ENCODE measurements at regions not wholly inside any gene's neighbourhood (a gene's known extent, or its start where the extent isn't known, plus 50 kb on each side); places are given as distances from the start of the nearest gene placed in this dataset.

DNA sequence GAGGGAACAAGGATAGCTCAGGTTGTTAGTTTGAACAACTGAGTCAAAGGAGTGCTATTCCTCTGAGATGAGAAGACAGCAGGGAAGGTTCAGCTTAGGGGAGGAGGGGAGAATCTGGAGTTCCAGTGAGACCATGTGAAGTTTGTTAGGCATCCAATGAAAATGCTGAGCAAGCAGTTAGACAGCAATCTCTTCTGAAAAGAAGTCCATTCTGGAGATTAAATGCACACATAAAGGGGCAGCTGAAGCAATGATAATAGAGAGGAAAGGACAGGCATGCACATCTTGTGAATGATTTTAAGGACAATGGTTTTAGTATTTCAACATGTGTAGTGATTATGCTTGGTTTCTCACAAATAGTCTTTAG is 89.7 kb upstream of the GHITM start:
- no peak for TF ChIP-seq CTCF (IDR thresholded peaks at IDR 0.05)
- no peaks in the 10 kb centered on the region for H3K4me1 Mint-ChIP-seq (ENCODE audit: unreplicated experiment)
- no peak overlapping the region for H3K27ac Mint-ChIP-seq (ENCODE audit: unreplicated experiment)
- H3K27me3 Mint-ChIP-seq (ENCODE audit: unreplicated experiment) = peaks cover 1% of the 10 kb centered on the region
- H3K9me3 Mint-ChIP-seq (ENCODE audit: unreplicated experiment) = peaks cover 6% of the 10 kb centered on the region
- no peak overlapping the region for H3K4me3 Mint-ChIP-seq (ENCODE audit: unreplicated experiment)
- DNase-seq (ENCODE audit: extremely low spot score, unreplicated experiment) = no peak
- H3K36me3 Mint-ChIP-seq (ENCODE audit: unreplicated experiment) = no peaks in the 10 kb centered on the region

DNA sequence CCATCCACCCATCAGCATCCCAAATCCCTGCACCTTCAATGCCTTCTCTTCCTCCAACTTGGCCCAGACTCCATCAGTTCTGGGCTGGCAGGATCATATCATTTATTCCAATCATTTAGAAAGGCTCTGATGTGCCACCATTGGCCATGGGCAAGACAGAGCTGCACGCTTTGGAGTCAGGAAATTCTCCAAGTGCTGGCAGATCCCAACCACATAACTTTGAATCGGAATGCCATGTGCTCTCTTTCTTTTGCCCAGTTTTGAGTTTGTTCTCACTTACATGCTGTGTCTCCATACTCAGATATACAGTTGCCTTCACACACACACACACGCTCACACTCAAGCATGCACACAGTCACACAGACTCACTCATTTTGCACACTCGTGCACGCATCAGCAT is 85.7 kb upstream of the GHITM start:
- Mint-ChIP-seq H3K27me3 (ENCODE audit: unreplicated experiment) (no peaks in the 10 kb centered on the region), H3K4me3 (ENCODE audit: unreplicated experiment) (no peak overlapping the region), H3K4me1 (ENCODE audit: unreplicated experiment) (no peaks in the 10 kb centered on the region), H3K9me3 (ENCODE audit: unreplicated experiment) (peaks cover 6% of the 10 kb centered on the region), H3K36me3 (ENCODE audit: unreplicated experiment) (no peaks in the 10 kb centered on the region), H3K27ac (ENCODE audit: unreplicated experiment) (no peak overlapping the region)
- TF ChIP-seq CTCF (IDR thresholded peaks at IDR 0.05) = no peak
- DNase-seq (ENCODE audit: extremely low spot score, unreplicated experiment) = no peak

DNA sequence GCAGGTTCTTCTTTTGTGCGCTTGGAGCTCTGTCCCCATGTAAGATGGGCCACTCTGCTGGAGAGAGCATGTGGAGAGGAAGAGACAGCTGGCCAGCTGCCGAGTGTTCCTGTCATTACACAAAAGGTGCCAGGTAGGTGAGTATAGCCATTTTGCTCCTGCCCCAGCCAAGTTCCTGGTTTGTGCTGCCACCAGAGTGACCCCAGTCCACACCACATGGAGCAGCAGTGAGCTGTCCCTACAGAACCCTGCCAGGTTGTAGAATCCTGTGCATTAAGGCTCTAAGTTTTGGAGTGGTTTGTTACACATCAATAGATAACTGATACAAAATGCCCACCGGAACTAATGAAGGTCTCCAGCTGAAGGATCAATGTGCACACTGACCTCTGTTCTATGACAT is 84.6 kb upstream of the GHITM start:
- Mint-ChIP-seq H3K4me3 (ENCODE audit: unreplicated experiment) (no peak overlapping the region), H3K36me3 (ENCODE audit: unreplicated experiment) (no peaks in the 10 kb centered on the region), H3K27me3 (ENCODE audit: unreplicated experiment) (no peaks in the 10 kb centered on the region), H3K9me3 (ENCODE audit: unreplicated experiment) (no peaks in the 10 kb centered on the region), H3K27ac (ENCODE audit: unreplicated experiment) (no peak overlapping the region), H3K4me1 (ENCODE audit: unreplicated experiment) (no peaks in the 10 kb centered on the region)
- TF ChIP-seq CTCF (IDR thresholded peaks at IDR 0.05) = no peak
- DNase-seq (ENCODE audit: extremely low spot score, unreplicated experiment) = no peak

DNA sequence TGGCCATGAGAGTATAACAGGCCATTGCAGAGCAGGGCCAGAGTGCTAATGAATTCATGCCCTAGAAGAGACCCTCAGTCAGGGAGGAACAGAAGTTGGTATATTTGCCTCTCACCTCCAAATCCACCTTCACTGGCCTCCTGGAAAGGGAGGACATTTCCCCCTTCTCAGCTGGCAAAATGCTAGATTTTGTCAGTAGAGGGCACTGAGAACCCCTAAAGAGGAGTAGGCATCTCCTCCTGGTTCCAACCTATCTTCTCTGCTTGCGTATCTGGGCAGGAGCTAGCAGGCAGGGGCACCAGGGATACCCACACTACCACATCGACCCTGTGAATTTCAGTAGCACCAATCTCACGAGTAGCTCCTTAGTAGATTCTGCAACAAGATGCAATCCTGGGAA is 79.8 kb upstream of the GHITM start:
- DNase-seq (ENCODE audit: extremely low spot score, unreplicated experiment) = no peak

DNA sequence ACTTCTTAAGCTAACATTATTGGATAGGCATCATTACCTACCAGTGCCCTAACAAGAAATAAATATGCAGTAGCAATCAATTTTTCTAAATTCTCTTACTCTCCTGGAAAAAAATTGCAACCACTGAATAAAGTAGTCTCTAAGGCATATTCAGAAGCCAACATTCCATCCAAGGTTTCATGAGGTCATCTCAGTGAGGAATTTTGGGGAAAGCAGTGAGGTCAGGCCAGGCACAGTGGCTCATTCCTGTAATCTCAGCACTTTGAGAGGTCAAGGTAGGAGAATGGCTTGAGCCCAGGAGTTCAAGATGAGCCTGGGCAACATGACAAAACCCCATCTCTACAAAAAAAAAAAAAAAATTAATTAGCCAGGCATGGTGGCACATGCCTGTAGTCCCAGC is 75.9 kb upstream of the GHITM start:
- Mint-ChIP-seq H3K4me3 (ENCODE audit: unreplicated experiment) (no peak overlapping the region), H3K9me3 (ENCODE audit: unreplicated experiment) (no peaks in the 10 kb centered on the region), H3K27me3 (ENCODE audit: unreplicated experiment) (peaks cover 3% of the 10 kb centered on the region), H3K27ac (ENCODE audit: unreplicated experiment) (no peak overlapping the region), H3K4me1 (ENCODE audit: unreplicated experiment) (no peaks in the 10 kb centered on the region), H3K36me3 (ENCODE audit: unreplicated experiment) (no peaks in the 10 kb centered on the region)
- TF ChIP-seq CTCF (IDR thresholded peaks at IDR 0.05) = no peak
- no peak for DNase-seq (ENCODE audit: extremely low spot score, unreplicated experiment)

More for the DNA sequence above, 79.8 kb upstream of the GHITM start:
- TF ChIP-seq CTCF (IDR thresholded peaks at IDR 0.05) = no peak
- Mint-ChIP-seq H3K36me3 (ENCODE audit: unreplicated experiment) (no peaks in the 10 kb centered on the region), H3K4me3 (ENCODE audit: unreplicated experiment) (no peak overlapping the region), H3K27ac (ENCODE audit: unreplicated experiment) (no peak overlapping the region), H3K27me3 (ENCODE audit: unreplicated experiment) (no peaks in the 10 kb centered on the region), H3K9me3 (ENCODE audit: unreplicated experiment) (no peaks in the 10 kb centered on the region), H3K4me1 (ENCODE audit: unreplicated experiment) (no peaks in the 10 kb centered on the region)

All from osteocyte (in vitro differentiated cells).